ENCODE measurements at regions not wholly inside any gene's neighbourhood (a gene's known extent, or its start where the extent isn't known, plus 50 kb on each side); places are given as distances from the start of the nearest gene placed in this dataset.

DNA sequence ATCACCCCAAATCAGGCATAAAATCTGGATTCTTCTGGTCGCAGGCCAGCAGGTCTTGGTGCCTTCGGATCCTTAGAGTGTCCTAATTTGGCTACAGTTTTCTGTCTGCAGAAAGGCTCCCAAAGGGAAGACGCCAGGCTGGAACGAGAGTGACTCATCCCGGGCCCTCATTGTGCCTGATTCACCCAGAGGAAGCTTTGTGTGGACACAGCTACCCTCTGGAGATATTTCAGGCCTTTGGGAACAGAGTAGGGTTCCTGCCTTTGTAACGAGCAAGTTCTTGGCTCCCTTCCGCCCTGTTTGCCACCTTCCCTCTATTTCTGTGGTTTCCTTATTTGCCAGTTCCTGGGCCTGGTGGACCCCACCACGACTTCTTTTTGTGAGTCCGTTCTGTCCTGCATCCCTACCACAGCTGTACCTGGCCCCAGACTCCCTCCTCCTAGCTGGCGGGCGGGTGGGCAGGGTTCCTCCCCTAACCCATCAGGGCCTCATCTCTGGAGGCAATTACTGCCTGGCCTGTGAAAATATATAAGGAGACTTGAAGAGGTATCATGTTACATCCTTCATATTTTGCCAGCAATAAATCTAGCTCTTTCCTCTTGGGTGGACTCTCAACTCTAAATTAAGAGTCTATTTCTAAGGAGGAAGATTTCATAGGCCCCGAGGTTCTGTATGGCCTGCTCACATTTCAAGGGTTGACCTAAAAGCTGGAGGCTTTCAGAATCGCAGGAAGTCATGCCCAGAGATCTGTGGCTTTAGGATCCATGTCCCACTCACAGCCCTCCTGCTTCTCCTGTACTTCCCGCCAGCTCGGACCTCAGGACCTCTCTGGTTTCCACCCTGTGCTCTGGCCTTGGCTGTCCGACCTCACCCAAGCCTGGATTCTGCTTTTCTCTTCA lies 219.2 kb upstream of the ZNF32 start:
- H3K4me3 ChIP-seq (ENCODE audit: low read depth, low read length) = no peak overlapping the region
- DNase-seq (ENCODE audit: low read depth) = no peak
- TF ChIP-seq CTCF (IDR thresholded peaks at IDR 0.05; ENCODE audit: low read depth, low read length, missing control alignments) = no peak

DNA sequence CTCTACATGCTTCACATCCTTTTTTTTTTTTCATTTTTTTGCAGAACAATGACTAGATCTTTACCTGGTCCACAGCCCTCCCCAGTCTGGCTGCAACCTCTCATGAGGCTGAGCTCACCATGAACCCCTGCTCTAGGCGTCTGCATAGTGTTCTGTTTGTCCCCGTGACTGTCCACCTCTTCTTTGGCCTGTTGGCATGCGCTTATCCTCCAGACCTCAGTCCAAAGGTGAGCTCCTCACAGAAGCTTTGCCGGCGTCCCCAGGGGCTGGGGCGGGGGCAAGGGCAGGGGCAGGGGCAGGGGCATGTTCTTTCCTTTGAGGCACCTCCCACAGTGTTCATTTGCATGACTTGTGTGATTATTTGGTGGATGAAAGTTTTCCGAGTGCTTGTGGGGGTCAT lies 218.4 kb upstream of the ZNF32 start:
- TF ChIP-seq CTCF (IDR thresholded peaks at IDR 0.05; ENCODE audit: low read depth, low read length, missing control alignments) = no peak
- H3K4me3 ChIP-seq (ENCODE audit: low read depth, low read length) = no peak overlapping the region
- no peak for DNase-seq (ENCODE audit: low read depth)

- H3K4me3 ChIP-seq (ENCODE audit: low read depth, low read length) = no peak overlapping the region
- no peak for DNase-seq (ENCODE audit: low read depth)
- TF ChIP-seq CTCF (IDR thresholded peaks at IDR 0.05; ENCODE audit: low read depth, low read length, missing control alignments) = no peak
Observed at GRCh38 chr10:43866712-43867111, 218.0 kb upstream of the ZNF32 start.

GRCh38 chr10:43865265-43866135 lies 216.8 kb upstream of the ZNF32 start:
- no peak for DNase-seq (ENCODE audit: low read depth)
- no peak for TF ChIP-seq CTCF (IDR thresholded peaks at IDR 0.05; ENCODE audit: low read depth, low read length, missing control alignments)
- H3K4me3 ChIP-seq (ENCODE audit: low read depth, low read length) = no peak overlapping the region

DNA sequence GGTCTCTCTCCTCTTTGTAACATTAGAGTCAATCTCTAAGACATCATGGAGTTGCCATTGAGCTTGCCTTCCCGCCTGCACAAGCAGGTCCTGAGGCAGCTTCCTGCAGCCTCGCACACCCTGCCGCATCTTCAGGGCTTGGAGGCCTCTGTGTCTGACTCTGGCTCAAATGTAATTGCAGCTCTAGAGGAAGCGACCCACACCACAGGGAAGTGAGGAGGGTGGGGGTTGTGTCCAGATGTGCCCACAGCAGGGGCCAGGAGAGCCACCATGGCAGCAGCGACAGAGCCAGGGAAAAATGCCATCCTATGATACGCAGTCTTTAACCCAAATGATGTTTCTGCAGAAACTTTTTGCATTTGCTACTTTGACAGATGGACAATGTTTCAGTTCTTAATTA lies 216.0 kb upstream of the ZNF32 start:
- no peak overlapping the region for H3K4me3 ChIP-seq (ENCODE audit: low read depth, low read length)
- no peak for DNase-seq (ENCODE audit: low read depth)
- no peak for TF ChIP-seq CTCF (IDR thresholded peaks at IDR 0.05; ENCODE audit: low read depth, low read length, missing control alignments)

- TF ChIP-seq CTCF (IDR thresholded peaks at IDR 0.05; ENCODE audit: low read depth, low read length, missing control alignments) = no peak
- no peak overlapping the region for H3K4me3 ChIP-seq (ENCODE audit: low read depth, low read length)
- DNase-seq (ENCODE audit: low read depth) = no peak
Observed at GRCh38 chr10:43863859-43864591, 215.3 kb upstream of the ZNF32 start.

Data from GM12864 (cell line).